GM12875 (cell line): ENCODE measurements at regions not wholly inside any gene's neighbourhood (a gene's known extent, or its start where the extent isn't known, plus 50 kb on each side); places are given as distances from the start of the nearest gene placed in this dataset.

ENCODE experiments used
- H3K4me3 ChIP-seq: one replicate; pipeline ENCODE4 v1.5.1; 2011; ENCODE audit warnings: low read depth, low read length, control low read depth
- TF ChIP-seq, protein P1 (sequence below): IDR thresholded peaks from 2 replicates; pipeline ENCODE4 v1.5.1; 2011; ENCODE audit warnings: low read depth, mild to moderate bottlenecking, control low read depth, inconsistent platforms, low read length, moderate library complexity, borderline replicate concordance; ENCODE audit not compliant: insufficient read depth

DNA sequence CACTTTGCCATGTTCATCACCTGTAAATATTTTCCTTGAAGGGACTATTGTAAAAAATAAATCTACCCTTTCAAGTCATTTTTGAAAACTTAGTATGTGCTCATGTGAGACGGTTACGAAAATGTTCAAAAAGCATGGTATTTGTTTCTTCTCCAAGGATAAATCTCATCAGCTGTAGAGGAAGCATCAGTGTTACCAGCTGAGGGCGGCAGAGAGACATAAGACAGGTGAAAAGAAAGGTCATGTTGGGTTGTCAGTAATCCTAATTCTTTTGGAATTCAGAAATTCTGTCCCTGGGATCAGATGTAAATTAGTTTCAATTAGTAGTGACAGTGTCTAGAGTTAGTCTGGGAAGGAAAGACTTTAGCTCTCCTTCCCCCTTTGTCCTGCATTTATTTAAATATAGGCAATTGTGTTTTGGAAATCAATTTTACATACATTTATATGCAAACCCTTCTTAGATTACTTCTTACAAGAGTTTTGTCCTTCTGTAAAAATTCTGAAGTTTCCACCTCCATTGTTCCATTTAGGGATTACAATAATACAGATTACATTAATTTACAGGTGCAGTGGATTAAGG is 791.9 kb upstream of the CDH6 start:
- TF ChIP-seq, protein P1, sequence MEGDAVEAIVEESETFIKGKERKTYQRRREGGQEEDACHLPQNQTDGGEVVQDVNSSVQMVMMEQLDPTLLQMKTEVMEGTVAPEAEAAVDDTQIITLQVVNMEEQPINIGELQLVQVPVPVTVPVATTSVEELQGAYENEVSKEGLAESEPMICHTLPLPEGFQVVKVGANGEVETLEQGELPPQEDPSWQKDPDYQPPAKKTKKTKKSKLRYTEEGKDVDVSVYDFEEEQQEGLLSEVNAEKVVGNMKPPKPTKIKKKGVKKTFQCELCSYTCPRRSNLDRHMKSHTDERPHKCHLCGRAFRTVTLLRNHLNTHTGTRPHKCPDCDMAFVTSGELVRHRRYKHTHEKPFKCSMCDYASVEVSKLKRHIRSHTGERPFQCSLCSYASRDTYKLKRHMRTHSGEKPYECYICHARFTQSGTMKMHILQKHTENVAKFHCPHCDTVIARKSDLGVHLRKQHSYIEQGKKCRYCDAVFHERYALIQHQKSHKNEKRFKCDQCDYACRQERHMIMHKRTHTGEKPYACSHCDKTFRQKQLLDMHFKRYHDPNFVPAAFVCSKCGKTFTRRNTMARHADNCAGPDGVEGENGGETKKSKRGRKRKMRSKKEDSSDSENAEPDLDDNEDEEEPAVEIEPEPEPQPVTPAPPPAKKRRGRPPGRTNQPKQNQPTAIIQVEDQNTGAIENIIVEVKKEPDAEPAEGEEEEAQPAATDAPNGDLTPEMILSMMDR: no peak
- no peak overlapping the region for H3K4me3 ChIP-seq

DNA sequence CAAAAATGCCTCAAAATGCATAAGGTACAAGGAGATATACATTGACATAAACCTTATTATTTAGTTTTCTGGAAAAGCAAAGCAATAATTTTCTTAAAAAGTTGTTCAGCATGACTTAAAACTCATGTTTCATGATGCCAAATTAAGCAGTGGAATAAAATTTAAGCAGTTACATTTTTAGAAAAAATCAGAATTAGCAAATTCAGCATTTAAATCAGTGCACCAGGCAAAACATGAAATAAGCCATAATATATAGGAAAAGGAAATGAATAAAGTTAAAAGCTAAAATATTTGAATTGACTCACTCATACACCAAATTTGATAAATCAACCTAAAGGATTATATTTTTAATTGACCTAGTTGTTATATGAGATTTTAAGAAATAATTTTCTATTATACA is 795.1 kb upstream of the CDH6 start:
- no peak overlapping the region for H3K4me3 ChIP-seq
- TF ChIP-seq, protein P1: no peak

DNA sequence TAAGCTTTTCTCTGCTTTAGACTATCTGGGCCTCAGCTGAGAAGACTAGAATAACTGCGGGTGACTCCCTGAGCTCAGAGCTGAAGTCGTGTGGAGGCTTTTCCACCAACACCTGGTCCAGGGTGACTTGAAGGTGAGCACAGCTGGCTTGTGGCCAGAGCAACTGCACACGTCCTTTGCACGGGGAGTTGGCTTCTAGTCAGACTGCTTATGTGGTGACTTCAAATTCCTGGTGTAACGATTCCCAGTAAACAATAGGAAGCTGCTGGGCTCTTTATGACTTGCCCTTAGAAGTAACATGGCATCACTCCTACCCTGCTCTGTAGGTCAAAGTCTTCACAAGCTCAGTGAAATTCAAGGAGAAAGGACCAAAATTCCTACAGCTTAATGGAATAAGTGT is 800.6 kb upstream of the CDH6 start:
- H3K4me3 ChIP-seq: no peak overlapping the region
- TF ChIP-seq, protein P1: no peak

DNA sequence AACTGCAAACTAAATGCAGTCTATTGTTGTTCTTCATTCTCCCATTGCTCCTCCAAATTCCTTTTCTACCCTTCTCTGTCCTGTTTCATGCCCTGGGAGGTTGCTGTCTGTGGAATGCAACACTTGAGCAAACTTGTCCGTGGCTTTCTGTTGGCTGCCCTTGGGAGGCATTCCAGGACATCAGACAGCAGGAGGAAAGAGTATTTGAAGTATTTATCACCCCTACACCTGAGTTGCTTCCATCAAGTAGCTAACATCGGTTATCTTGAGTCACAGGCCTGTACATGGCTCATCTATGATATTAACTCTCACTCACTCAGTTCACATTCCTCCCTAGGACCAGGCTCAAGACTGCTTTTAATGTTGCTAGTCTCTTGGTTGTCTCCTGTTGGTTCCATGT is 803.4 kb upstream of the CDH6 start:
- TF ChIP-seq, protein P1: no peak
- no peak overlapping the region for H3K4me3 ChIP-seq

DNA sequence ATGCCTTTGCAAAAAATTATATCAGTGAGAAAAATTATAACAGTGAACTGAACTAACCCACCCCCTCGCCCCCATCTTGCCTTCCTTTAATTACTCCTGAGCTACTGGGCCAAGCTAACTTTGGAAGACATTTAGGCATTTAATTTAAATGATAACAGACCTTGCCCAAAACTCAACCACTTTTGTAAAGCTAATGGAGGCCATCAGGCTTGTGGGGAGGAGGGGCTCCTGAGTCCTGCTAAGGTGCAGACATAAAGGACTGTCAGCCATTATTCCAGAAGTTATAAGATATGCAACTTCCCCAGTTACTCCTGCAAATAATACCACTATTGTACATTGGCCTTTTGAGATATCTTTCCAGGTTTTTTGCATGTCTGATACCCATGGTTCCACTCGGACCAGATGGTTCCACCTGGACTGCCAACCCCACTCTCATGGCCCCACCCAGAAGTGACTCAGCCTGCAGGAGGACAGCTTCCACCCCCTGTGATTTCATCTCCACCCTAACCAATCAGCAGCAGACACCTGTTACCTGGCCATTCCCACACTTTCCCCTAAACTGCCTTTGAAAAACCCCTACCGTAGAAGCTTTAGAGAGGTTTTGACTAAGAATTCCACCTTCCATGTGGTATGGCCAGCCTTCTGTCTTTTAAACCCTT is 805.4 kb upstream of the CDH6 start:
- TF ChIP-seq, protein P1: no peak
- no peak overlapping the region for H3K4me3 ChIP-seq

DNA sequence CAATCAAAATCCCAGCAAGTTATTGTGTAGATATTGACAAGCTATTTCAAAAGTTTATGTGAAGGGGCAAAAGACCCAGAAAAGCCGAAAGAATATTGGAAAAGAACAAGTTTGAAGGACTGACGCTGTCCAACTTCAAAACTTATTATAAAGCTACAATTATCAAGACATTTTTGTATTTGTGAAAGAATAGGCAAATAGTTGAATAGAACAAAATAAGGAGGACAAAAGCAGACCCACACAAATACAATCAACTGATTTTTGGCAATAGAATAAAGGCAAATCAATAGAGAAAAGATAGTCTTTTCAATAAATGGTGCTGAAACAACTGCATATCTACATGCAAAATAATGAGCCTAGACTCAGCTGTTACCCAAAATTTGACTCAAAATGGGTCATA is 807.7 kb upstream of the CDH6 start:
- TF ChIP-seq, protein P1: no peak
- H3K4me3 ChIP-seq: no peak overlapping the region

DNA sequence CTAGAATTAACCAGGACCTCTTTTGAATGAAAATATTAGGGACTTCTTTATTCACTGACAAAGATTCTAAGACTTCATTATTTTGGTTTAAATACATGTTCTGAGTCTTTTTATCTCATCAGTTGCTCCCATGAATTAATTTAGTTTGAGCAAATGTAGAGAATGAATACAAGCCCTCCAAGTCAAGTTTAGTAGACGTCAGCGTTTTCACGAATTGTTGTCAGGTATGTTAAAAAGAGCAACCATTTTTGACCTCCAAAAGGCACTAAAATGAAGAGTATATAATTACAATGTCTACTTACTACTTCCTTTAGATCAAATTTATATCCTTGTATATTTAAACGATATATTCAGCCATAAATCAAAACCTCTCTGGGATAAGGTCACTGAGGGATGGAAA is 809.3 kb upstream of the CDH6 start:
- H3K4me3 ChIP-seq: no peak overlapping the region
- TF ChIP-seq, protein P1: no peak
